NCI-H1436 treated with DMSO at 0.1 percent for 48 hours (cell line): ENCODE measurements at regions not wholly inside any gene's neighbourhood (a gene's known extent, or its start where the extent isn't known, plus 50 kb on each side); places are given as distances from the start of the nearest gene placed in this dataset.

ENCODE experiments used
- DNase-seq: peaks from one replicate; lab custom pipeline; 2025; lab: John Stamatoyannopoulos, UW

DNA sequence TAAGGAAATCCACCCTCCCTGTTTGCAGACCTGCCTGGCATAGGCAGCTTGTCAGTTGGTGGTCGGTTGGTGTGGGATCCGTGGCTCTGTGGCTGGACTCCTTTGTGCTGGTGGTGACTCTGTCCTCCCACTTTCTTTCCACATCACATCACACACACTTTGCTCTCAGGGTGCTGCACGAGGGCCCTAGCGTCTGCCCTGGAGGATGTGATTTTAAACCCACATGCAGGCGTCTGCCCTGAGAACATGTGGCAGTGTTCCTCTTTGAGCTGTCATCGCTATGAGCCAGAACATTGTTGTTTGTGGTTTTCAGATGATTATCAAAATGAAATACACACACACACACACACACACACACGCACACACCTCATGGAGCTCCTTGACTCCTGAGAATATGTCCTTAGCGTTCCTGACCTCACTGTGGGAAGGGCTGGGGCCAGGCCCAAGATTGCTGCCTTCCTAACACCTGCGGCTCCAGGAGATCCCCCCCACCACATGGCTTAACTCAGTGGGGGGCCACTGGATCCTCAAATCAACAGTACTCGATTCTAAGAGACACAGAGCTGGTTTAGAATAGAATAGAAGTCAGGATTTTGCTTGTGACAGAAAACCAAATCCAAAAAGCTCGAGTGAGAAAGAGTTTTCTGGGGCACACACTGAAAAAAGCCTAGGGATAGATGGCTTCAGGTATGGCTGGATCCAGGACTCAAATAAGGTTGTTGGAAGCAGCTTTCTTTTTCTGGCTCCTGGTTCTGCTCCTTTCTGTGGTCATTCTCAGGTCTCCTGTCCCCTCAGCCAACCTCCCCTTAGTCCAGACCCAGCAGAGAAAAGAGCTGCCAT lies 54.8 kb downstream of the RTP5 start:
- DNase-seq, result no peak

DNA sequence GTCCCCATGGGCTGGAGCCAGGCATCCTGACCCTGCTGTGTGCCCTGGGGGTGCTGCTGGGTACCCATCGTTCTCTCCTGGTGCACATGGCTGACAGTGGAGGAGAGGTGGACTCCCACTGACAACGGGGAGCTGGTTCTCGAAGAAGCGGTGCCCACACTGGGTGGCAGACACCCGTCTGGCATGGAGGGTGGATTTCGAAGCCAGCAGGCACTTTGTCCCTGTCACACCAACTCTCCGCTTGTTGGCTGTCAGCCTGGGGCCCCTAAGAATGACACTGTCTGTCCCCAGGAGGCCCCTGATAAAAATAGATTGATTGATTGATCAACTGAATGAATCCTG lies 55.4 kb downstream of the RTP5 start:
- DNase-seq, result no peak

DNA sequence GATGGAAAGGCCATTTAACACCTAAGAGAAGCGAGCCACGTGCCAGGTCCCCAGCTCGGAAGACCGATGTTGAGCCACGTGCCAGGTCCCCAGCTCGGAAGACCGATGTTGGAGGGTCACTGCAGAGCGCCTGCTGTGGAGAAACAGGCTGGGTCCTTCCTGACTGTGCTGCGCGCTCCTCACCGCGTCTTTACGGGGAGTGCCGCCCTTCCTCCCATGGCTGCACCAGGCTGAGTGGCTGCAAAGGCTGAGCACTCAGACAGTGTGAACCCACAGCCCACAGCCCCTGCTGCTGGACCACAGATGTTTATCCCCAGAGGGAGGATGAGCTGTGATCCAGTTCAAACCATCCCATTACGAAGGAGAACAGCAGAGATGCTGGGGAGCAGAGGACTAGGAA lies 55.7 kb downstream of the RTP5 start:
- DNase-seq, result no peak

DNA sequence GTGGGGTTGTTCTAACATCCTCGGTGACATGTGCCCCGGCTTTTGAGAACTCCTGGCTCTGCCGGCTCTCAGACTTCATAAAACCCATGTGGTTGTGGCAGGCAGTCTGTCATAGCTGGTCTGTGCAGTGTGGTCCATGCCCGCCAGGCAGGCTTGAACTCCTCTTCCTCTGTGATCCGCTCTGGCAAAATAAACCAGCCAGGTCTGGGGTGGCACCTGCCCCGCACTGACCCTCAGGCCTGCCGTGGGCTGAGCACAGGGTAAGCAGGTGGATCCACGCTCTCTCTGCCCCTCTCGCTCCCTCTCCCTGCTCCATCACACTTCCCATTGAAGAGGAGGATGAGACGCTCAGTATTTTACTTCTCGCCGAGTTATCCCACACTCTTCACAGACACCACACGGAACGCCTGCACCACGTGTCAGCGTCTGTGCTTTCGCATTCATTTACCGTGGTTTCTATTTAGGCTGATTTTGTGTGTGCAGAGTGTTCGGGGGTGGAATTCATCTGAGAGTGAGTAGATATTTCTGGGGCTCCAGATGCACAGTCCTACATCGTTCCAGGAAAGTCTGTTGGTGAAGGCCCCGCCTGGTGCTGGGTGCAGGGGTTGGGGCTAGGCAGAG lies 56.4 kb downstream of the RTP5 start:
- no peak for DNase-seq

DNA sequence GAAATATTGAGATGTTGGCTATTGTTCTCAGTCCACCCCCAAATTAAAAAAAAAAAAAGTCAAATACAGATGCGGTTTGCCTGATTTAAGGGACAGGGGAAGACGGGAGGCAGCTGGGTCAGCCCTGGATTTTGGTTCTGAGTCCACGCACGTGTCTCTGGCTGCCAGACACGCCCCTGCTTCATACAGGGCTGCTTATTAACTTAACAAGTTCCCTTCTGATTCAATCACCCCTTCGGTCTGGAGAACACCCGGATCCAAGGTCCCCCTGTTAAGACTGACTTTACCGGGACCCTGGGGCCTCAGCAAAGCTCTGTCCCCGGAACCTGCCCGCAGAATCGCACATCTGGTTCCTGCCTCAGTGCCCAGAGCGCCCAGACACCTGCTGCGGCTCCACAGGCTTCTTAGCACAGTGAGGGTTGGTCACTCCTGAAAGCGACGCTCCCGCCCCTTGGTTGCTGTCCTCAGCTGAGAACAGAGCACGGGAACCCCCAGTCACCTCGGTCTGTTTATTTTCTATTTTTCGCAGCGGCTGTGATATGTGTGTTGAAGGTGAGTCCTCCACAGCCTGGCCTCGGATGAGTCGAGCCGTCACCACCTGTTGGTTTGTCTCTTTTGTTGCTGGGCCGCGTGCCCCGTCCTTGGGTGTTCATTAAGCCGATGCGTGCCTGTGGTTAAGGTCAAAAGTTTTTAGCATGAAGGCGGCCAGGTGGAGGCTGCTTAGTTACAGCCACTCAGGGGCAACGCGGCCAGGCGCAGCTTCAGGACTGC lies 57.2 kb downstream of the RTP5 start:
- no peak for DNase-seq

DNA sequence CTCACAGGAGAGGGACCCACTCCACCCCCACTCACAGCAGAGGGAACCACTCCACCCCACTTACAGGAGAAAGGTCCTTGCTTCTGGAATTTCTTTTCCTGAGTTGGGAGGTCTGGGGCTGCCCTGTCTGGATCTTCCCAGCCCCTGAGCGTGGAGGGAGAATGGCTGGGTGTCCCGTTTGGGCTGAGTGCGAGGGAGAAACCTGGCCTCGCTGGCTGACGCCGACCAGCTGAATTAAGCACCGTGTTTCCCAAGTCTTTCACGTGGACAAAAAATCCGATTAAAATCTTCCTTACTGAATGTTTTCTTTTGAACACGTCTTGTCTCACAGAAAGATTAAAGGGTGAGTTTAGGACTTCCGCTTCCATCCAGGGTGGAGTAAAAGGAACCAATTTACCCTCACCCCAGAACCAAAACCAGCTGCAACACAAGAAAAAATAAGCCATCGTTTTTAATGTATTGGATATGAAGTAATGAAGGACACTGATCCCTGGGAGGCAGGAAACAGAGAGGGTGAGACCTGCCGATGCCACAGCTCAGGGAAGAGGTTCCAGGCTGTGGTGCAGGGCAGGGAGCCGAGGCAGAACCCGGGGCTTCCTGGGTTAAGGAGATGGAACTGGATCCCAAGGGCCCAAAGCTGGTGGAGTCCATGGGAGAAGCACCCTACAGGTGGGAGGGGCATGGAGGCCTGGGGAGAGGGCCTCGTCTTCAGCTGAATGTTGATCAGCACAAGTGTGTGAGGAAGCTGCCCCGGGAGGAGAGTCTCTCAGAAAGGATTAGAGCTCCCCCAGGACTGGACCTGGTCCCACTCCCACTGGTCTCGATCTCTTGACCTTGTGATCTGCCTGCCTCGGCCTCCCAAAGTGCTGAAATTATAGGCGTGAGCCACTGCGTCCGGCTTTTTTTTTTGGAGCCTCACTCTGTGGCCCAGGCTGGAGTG lies 60.3 kb downstream of the RTP5 start:
- DNase-seq, result no peak

DNA sequence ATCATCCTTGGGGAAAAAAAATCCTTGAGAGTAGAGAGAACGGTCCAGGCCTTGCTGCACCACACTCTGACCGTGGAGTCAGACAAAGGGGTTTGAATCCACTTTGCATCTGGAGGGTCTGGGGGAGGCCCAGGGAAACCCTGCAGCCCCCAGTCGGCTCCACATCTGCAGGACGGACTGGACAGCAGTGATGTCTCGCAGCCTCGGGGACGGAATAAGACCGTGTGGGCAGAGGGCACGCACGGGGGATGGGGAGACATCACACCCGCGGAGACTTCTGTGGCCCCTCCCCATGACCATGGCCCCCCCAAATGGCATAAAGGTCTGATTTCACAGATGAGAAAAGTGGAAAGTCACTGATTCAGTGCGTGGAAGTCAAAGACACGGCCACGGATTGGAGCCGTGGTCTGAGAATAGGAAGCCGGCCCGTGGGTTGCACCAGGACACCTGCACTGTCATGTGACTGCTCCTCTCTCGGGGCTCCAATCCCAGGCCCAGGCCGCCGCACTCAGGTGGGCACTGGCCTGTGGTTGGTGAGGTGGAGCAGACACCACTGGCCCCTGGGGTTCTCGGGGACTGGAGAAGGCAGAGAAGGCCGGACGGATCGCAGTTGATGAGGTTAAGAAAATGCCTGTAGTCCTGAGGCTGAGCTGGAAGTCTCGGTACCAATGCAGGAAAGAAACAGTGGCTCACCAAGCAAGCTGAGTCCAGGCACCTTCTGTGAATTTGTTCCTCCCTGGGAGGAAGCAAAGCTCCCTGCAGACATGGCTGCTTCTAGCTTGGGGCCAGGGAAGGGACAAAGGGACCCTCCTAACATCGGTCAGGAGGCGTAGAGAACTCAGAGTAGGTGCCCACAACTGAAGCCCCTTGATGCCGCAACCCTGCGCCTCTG lies 61.8 kb downstream of the RTP5 start:
- no peak for DNase-seq

DNA sequence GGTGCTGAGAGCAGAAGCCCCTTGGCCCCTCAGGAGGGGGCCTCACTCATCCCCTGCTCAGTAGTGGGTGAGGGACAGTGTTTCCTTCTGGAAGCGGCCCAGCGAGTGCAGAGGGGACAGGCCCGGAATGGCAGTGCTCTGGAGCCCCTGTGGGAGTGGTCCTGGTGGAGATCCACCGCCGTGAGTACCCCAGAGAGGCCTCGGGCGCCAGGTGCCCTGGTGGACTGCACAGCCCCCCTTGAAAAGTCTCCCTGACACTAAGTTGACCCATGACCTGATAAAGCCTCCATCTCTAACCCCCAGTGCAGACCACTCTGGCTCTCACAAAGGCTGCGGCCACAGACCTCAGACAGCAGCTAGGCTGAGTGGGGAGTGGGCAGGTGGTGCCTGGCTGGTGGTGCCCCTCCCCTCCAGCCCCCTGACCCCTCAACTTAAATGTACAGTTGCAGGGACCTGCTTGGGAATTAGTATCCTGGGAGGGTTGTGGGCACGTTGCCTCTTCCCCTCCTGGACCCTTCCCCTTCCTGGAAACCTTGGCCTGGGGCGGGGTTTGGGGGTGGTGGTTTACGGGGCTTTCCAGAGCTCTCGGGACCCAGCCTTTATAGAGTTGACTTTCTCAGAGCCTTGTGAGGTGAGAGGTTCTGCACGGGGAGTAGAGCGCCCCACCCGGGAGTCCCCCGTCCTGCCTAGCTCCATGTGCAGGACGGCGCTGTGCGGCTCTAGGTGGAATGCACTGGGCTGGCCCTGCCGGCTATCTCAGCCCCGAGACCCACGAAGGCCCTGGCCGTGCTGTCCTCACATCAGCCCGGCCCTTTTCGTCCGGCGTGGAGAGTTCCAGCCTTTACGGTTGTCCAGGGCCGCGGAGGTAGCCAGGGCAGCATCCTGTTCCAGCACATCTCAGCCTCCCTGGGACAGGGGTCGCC lies 62.7 kb downstream of the RTP5 start:
- no peak for DNase-seq

DNA sequence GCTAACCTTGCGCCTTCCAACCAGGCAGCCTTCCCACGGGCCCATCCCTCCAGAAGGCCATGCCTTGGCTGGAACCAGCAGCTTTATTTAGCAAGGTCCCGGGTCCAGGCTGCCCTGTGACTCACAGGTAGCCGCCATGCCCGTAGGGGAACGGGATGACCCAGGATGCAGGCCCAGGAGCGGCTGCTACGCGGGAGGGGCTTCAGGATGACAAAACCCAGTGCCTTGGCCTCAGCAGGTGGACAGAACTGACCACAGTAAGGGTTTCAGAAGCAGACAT lies 63.3 kb downstream of the RTP5 start:
- DNase-seq, result no peak

DNA sequence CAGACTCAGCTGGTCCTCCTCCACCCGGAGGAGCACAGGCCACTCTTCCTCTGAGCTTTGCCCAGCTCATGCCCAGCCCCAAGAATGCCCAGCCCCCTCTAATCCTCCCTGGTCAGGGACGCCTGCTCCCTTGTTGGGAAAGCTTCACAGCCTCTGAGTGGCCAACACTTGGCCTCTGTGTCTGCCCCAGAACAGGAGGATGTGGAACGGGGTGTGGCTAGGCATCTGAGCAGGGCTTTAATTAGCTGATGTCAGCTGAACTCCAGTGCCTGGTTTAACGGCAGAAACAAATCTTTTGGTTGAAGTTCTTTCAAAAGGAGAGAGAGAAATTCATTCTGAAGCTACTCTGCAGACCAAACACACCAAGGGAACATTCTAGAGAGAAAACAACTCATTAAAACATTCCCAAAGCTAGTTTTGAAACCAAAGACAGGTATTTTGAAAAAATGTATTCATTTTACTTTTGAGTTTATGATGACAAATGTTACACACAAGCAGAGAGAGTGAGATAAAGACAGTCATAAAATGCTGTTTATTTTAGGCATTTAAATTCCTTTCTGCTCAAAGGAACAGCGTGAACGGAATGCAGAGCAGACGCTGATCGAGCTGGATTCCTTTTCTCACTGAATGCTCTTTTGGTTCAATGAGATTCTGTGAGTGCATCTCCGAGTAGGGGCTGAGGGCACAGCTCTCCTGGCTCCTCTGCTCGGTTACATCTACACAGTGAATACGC lies 63.8 kb downstream of the RTP5 start:
- DNase-seq, result no peak

DNA sequence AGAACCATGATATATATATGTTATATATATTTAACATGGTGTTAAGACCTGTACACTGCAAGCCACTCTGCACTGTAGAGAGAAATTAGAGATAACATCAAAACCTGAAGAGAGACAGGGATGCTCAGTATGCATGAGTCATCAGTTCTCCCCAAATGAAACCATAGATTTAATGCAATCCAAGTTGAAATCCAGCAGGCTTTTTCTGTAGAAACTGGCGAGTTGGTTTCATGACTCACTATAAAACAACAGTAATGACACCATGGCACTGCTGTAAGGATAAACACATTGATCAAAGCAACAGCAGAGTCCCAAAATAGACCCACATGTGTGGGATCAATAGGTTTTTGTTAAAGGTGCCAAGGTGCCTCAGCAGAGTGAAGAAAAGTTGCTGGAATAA lies 65.8 kb downstream of the RTP5 start:
- no peak for DNase-seq

DNA sequence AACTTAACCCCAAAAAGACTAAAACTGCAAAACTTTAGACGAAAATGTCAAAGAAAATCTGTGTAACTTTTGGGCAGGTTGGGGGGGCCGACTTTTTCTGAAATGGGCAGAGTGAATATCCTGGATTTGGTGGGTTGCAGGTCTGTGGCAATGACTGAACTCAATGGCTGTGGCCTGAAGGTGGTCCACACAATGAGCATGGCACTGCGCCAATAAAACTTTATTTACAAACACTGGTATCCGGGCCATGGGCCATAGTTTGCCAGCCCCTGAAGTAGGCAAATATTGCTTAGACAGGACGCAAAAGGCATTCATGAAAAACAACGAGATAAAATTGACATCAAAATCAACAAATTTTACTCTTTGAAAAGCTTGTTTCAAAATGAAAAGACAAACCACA lies 66.2 kb downstream of the RTP5 start:
- no peak for DNase-seq

DNA sequence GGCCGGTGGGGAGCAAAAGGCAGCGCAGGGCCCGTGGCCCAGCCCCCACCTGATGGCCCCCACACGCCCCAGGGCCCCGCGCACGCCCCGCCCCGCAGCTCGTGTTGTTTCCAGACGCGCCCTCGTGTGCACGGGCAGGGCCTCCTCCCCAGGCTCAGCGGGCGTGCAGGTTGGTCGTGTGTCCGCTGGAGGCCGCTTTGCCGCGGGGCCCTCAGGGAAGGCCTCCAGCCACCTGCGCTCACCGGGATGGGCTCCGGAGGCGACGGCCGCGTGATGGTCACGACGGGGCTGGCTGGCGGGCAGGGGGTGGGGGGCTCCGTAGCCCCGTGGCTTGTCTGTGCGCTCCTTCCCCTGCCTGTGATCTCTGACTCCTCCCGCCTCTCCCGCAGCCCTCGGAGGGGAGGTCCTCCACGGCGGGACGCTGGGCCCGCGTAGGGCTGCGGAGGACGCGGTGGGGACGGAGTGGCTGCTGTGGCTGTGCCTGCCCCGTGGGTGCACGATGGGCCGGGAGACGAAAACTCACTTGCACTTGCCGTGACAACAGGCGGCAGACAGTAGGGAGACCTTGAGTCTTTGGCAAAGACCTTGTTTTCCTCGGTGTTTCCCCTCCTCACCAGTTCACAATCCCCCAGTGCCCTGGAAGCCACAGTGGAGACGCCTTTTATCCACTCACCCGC lies 67.1 kb downstream of the RTP5 start:
- no peak for DNase-seq

DNA sequence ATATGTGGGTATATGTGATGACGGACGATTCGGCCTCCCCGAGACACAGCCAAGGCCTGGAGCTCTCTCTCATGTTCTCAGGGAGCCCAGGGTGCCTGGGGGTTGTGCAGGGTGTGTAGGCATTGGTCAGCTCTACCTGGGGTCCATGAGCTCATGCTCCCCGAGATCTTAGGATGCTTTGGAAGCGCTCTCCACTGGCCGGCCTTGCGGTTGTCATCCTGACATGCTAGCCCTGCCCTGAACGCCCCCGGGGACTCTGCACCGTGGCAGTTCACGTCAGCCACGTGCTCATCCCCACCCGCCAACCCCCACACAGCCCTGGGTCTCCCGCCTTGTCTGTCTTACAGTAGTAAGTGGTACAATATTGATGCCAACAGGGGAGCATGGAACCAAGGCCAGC lies 67.8 kb downstream of the RTP5 start:
- DNase-seq, result no peak

DNA sequence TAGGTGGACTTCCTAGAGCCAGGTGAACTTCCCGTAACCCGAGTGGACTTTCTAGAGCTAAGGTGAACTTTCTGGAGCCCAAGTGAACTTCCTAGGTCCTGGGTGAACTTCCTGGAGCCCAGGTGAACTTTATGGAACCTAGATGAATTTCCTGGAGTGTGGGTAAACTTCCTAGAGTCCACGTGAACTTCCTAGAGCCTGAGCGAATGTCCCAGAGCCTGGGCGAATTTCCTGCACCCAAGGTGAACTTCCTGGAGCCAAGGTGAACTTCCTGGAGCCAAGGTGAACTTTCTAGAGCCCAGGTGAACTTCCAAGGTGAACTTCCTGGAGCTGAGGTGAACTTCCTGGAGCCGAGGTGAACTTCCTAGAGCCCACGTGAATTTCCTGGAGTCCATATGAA lies 70.0 kb downstream of the RTP5 start:
- DNase-seq, result no peak

DNA sequence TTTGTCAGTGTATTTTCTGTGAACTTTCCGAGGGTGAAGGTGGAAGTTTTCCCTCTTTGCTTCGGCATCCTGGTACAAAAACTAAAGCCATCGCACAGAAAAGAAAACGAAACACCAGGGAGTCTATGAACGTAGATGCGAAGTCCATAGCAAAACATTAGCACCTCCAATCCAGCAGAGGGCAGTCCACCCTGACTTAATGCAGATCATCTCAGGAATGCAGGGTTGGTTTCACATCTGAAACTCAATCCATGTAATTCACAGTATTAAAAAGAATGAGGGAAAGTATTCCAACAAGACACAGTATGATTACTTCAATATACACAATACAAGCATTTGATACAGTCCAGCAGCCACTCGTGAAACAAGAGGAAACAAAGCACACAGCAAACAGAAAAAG lies 70.8 kb downstream of the RTP5 start:
- no peak for DNase-seq

DNA sequence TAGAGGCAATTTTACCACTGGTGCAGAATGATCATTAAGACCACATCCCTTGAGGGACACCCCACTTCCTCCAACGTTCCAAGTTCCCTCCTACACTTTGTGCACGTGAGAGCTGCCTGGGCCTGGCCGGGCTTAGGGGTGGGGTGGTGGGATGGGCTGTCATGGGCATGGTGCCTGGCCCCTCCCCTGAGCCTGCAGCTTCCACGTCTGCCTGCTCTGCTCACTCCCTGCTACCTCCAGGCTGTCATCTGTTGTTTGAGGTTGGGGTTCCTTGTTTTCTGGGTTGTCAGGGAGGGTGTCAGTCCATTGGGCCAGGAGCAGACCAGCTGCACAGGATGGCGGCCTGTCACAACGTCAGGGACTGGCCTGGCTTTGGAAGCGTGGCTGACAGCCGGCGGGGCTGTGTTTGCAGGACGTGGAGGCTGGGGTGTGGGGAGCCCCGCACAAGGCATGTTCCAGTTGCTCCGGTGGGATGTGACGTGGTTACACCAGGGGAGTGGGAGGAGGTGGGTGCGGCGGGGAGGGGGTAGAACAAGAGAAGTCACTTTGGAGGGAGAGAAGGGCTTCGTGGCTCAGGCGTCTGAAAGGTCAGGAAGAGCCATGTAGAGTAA lies 72.3 kb downstream of the RTP5 start:
- DNase-seq, result no peak

DNA sequence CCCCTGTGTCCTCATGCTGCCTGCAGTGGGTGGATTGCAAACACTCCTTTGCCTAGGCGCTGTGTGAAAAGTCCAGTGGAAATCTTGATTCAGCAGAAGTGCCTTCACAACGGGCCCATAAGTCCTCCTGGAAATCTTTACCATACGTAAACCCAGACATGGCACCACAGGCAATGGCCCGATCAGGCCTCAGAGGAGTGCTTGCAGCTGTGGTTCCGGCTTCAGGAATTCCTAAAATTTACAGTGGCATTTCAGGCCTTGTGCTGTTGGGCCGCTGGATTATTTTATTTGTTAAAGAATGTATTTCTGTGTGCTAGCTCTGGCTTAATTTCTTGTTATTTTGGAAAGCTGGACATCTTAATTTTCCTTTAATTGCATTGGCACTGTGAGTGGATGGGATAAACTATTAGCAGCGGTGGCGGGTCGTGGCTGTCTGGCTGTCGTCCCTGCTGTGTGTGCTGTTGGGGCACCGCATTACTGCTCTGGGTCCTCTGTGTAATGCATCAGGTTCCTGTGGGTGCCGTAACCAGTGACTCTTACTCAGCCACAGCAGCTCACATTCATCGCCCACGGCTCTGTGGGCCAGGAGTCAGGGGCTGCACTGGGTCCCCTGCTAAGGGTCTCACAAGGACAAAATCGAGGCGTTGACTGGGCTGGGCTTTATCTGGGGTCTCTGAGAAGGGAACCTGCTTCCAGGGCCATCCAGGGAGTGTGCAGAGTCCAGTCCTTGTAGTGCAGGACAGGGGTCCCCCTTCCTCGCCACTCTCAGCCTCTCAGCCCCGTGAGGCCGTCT lies 73.1 kb downstream of the RTP5 start:
- DNase-seq, result no peak
